ENCODE measurements at regions not wholly inside any gene's neighbourhood (a gene's known extent, or its start where the extent isn't known, plus 50 kb on each side); places are given as distances from the start of the nearest gene placed in this dataset.

- no peak for DNase-seq (ENCODE audit: low read depth)
- no peak overlapping the region for H3K4me3 ChIP-seq (ENCODE audit: low read depth, low read length)
- TF ChIP-seq, protein P1, sequence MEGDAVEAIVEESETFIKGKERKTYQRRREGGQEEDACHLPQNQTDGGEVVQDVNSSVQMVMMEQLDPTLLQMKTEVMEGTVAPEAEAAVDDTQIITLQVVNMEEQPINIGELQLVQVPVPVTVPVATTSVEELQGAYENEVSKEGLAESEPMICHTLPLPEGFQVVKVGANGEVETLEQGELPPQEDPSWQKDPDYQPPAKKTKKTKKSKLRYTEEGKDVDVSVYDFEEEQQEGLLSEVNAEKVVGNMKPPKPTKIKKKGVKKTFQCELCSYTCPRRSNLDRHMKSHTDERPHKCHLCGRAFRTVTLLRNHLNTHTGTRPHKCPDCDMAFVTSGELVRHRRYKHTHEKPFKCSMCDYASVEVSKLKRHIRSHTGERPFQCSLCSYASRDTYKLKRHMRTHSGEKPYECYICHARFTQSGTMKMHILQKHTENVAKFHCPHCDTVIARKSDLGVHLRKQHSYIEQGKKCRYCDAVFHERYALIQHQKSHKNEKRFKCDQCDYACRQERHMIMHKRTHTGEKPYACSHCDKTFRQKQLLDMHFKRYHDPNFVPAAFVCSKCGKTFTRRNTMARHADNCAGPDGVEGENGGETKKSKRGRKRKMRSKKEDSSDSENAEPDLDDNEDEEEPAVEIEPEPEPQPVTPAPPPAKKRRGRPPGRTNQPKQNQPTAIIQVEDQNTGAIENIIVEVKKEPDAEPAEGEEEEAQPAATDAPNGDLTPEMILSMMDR (conservative IDR thresholded peaks at IDR 0.05; ENCODE audit: low read depth, low read length): no peak
Measured at GRCh38 chr6:44545224-44545623, 157.7 kb downstream of the CDC5L start.

DNA sequence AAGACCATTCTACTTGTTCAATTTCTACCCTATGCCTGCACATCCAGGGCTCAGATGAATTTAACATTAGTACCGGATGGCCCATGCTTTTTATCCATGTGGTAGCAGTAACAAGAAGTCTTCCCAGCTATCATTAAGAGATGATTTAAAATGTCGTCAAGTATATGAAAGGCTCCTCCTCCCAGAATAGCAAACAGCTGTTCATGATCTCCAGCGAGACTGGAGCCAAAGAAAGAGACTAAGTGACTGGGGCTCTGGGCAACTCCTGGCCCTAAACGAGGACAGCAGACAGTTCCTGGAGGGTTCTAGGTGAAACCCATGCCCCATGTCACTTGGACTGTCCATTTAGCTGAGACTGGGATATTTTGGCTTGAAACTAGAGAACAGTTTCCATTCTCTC is 160.8 kb downstream of the CDC5L start:
- DNase-seq (ENCODE audit: low read depth): no peak
- H3K4me3 ChIP-seq (ENCODE audit: low read depth, low read length): no peak overlapping the region
- TF ChIP-seq, protein P1 (conservative IDR thresholded peaks at IDR 0.05; ENCODE audit: low read depth, low read length): no peak

DNA sequence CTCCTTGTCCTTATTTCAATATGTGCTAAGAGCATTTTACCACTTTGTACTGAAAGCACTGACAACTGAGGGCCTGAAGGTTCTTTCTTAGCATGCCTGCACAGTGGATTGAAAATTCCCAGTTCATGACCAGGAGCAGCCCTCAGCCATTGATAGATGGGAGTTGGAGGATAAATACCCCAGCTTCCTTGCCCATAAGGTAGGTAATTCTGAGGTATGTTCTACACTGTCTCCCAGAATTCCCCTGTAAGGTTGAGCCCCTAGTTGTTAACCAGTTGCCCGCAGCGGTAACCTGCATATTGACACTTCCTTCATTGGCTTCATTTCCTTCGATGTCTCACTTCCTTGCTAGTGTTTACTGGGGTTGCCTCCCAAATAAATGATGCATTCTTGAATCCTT is 162.0 kb downstream of the CDC5L start:
- TF ChIP-seq, protein P1 (conservative IDR thresholded peaks at IDR 0.05; ENCODE audit: low read depth, low read length): no peak
- no peak overlapping the region for H3K4me3 ChIP-seq (ENCODE audit: low read depth, low read length)
- DNase-seq (ENCODE audit: low read depth): no peak

DNA sequence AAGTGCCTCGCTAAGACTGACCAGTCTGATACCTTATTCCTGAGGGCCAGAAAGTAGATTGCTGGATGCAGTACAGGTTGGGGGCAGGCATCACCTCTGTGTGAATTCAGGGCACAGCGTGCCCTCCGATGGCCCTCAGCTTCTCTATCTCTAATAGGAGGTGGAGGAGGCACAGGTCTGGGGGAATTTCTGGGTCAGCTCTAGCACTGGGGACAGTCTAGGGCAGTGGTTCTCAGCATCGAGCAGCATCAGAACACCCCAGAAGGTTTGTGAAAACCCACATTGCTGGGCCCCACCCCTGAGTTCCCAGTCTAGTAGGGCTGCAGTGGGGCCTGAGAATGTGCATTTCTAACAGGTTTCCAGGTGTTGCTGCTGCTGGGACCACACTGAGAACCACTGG is 166.7 kb downstream of the CDC5L start:
- TF ChIP-seq, protein P1 (conservative IDR thresholded peaks at IDR 0.05; ENCODE audit: low read depth, low read length): no peak
- H3K4me3 ChIP-seq (ENCODE audit: low read depth, low read length): no peak overlapping the region
- no peak for DNase-seq (ENCODE audit: low read depth)

DNA sequence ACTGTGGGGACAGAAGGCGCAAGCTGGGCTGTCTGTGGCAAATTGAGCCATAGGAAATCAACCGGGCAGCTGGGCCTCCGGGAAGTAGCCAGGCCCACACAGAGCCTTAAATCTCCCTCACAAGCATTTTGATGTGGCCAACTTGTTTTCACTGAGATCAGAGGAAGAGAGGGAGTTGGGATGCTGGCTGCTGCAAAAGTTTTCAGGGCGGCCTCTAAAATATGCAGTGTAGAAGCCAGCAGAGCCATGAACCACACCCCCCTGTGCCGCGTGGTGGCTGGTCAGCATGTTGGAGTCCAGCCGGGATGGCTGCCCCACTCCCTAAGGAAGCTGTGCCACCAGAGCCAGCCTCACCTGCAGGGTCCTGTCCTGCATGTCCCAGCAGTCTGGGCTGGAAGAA is 167.4 kb downstream of the CDC5L start:
- TF ChIP-seq, protein P1 (conservative IDR thresholded peaks at IDR 0.05; ENCODE audit: low read depth, low read length): no peak
- DNase-seq (ENCODE audit: low read depth): no peak
- no peak overlapping the region for H3K4me3 ChIP-seq (ENCODE audit: low read depth, low read length)

DNA sequence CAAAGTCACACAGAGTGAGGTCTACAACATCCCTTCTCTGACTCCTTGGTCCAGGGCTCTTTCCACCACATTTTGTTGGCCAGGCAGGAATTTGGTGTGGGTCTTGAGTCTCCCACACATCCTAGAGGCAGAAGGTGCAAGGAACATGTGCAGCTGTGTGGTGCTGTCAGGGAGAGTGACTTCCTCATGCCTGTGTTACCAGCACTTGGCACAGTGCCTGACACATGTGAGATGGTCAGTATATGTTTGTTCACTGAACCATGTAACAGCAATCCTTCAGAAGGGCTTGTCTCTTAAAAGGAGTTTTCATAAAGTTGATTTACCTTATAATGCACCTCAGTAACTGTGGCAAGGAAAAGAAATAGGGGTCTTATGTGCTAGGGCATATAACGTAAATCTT is 168.5 kb downstream of the CDC5L start:
- TF ChIP-seq, protein P1 (conservative IDR thresholded peaks at IDR 0.05; ENCODE audit: low read depth, low read length): no peak
- no peak overlapping the region for H3K4me3 ChIP-seq (ENCODE audit: low read depth, low read length)
- DNase-seq (ENCODE audit: low read depth): no peak

DNA sequence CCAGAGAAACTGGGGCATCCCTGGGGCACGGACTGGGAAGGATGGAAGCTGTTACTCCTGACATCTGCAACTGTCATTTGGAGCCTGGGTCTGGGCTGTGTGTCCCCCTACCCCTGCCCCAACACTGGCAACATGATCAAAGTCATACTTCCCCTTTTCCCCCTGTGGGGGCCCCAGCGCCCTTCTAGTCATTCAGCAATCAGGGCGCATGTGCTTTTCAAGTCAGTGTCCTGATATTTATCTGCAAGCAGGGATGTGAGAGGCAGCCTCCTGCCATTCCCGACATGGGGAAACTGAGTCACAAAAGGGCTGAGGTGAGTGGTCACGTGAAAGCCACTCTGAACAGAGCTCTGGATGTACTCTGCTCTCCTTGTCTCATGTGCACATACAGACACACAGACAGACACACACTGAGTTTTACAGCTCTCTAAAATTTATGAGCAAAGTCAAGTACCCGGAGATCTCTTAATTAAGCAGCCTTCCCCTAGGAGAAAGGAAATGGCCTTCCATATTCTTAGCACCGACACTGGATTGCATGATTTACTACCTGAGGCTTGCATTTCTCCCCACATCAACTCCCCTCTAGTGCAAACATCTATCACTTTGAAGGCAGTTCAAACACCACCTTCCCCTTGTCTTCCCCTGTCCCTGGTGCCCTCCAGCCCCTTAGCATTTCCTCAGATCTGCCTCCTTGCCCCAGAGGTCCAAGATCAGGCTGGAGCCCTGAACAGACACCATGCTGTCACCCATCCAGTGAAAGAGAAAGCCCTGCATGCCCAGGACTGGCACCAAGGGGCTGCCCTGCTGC is 170.7 kb downstream of the CDC5L start:
- TF ChIP-seq, protein P1 (conservative IDR thresholded peaks at IDR 0.05; ENCODE audit: low read depth, low read length): no peak
- no peak overlapping the region for H3K4me3 ChIP-seq (ENCODE audit: low read depth, low read length)
- DNase-seq (ENCODE audit: low read depth): no peak

Measured in choroid plexus epithelial cell (primary cell).